GM18870 (cell line): ENCODE measurements at regions not wholly inside any gene's neighbourhood (a gene's known extent, or its start where the extent isn't known, plus 50 kb on each side); places are given as distances from the start of the nearest gene placed in this dataset.
"Not testable (repeated sequence)": the region's sequence is repeated elsewhere in the genome, so short reads cannot be mapped to it uniquely, and the experiment has no call there.

ENCODE experiments used
- ATAC-seq: cut with Tn5 transposase; IDR thresholded peaks from one replicate; pipeline ENCODE4 v1.9.1; 2021; ENCODE audit warnings: moderate library complexity; ENCODE audit not compliant: unreplicated experiment

- ATAC-seq: no peak
Observed at GRCh38 chr6:11851387-11851786, 72.8 kb upstream of the ADTRP start.

GRCh38 chr6:11848852-11849731 is 70.5 kb upstream of the ADTRP start:
- no peak for ATAC-seq

- ATAC-seq: no peak
Observed at GRCh38 chr6:11848346-11848651, 69.7 kb upstream of the ADTRP start.

GRCh38 chr6:11847515-11848345 is 69.1 kb upstream of the ADTRP start:
- ATAC-seq: no peak

GRCh38 chr6:11847068-11847467 is 68.5 kb upstream of the ADTRP start:
- not testable (repeated sequence) for ATAC-seq

GRCh38 chr6:11845664-11846577 is 67.3 kb upstream of the ADTRP start:
- no peak for ATAC-seq

GRCh38 chr6:11842795-11843194 is 64.2 kb upstream of the ADTRP start:
- not testable (repeated sequence) for ATAC-seq

GRCh38 chr6:11835065-11835464 is 56.5 kb upstream of the ADTRP start:
- ATAC-seq: no peak

- ATAC-seq: peak; percentile 73
Observed at GRCh38 chr6:11833626-11834592, 55.3 kb upstream of the ADTRP start.

- no peak for ATAC-seq
Observed at GRCh38 chr6:11831653-11832052, 53.0 kb upstream of the ADTRP start.

- ATAC-seq: no peak
Observed at GRCh38 chr6:11830520-11830919, 51.9 kb upstream of the ADTRP start.

- no peak for ATAC-seq
Observed at GRCh38 chr6:11830105-11830504, 51.5 kb upstream of the ADTRP start.

GRCh38 chr6:11828262-11828870 is 49.8 kb upstream of the ADTRP start:
- no peak for ATAC-seq
